GM21515 (cell line): ENCODE measurements at regions not wholly inside any gene's neighbourhood (a gene's known extent, or its start where the extent isn't known, plus 50 kb on each side); places are given as distances from the start of the nearest gene placed in this dataset.
"Not testable (repeated sequence)": the region's sequence is repeated elsewhere in the genome, so short reads cannot be mapped to it uniquely, and the experiment has no call there.

Experiments
- ATAC-seq: cut with Tn5 transposase; IDR thresholded peaks from one replicate; pipeline ENCODE4 v1.9.1; 2021; ENCODE audit not compliant: unreplicated experiment

DNA sequence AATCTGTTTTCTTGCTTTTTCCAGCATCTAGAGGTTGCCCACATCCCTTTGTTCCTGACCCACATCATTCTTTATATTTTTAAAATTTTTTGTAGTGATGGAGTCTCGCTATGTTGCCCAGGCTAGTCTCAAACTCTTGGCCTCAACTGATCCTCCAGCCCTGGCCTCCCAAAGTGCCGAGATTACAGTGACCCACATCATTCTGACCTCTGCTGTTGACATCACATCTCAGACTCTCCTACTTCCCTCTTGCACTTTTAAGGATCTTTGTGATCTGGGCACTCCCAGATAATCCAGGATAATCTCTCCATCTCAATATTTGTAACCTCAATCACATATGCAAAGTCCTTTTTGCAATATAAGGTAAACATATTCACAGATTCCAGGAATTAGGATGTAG lies 266.6 kb downstream of the MEX3B start:
- no peak for ATAC-seq

DNA sequence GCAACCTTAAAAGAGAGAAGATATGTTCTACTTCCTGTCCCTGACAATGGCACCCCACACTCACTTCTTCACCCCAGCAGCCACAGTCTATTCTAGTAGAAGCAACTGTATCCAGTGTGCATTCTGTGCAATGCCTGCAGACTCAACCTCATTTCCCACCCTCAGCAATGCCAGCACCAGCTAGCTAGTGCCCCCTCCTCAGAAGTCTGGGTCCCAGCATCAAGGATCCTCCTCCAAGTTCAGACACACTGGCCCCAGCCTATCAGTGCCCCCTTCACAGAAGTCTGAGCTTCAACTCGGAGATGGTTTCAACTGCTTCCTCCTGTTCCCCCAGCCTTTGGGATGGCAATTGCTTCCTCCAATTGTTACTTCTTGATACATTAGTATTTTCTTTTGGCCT lies 268.3 kb downstream of the MEX3B start:
- no peak for ATAC-seq

DNA sequence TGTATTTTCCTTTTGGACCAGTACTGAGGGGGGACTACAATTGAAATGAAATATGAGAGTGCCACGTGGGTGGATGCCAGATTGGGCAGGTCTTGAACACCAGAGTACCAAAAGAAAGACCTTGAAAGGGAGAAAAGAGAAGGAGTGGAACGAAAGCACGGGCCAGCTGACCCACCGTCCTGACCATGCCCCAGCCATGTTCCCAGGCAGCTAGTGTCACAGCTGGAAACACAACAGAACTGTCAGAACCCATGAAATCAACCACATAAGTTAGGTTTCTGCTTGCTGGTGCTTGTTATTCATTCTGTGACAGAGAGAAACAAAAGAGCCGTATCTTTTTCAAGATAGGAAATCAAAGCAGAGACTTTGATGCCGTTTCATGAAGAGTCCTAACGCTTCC lies 268.8 kb downstream of the MEX3B start:
- ATAC-seq = no peak

DNA sequence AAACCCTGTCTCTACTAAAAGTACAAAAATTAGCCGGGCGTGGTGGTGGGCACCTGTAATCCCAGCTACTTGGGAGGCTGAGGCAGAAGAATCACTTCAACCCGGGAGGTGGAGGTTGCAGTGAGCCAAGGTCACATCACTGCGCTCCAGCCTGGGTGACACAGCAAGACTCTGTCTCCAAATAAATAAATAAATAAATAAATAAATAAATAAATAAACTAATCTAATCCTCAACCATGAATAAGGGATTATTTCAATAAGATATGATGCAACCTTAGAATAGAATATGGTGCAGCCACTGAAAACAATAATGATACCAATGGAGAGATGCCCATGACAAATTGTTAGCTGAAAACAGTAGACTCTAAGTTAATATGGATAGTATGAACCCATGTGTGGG lies 270.0 kb downstream of the MEX3B start:
- not testable (repeated sequence) for ATAC-seq

DNA sequence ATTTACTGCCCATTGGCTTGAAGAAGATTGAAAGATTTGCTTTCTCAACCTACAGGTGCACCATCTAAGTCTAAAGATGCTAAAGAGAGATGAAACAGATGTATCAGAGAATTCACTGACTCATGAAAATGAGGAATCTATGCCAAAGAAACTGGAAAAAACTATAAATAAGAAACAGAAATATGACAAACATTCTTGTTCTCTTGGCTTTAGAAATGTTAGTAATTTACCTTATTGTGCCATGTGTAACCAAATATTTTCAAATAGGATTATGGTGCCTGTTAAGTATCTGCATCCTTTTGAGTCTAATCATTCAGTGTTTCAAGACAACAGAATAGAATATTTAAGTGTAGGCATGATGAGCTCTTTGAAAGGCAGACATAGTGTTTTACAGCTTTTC lies 271.5 kb downstream of the MEX3B start:
- ATAC-seq = no peak

GRCh38 chr15:81768773-81769172 lies 277.0 kb downstream of the MEX3B start:
- no peak for ATAC-seq

GRCh38 chr15:81766829-81767475 lies 278.9 kb downstream of the MEX3B start:
- ATAC-seq = no peak

DNA sequence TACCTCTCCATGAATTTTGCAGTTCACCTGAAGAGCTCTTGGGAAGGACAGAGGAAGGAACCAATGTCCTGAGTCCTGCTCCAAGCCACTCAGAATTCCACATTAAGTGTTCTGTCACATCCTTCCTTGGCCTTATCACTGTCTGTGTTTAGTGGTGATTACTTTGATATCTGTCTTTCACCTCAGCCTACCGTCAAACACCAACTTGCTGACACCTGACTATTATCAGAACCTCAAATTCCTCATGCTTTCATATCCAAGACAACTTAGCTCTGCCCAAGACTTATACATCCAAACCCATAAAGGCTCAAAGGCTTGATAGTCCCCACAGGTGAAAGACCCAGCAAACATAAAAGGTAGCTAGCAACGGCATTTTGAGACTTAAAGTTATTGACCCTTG lies 280.0 kb downstream of the MEX3B start:
- no peak for ATAC-seq

DNA sequence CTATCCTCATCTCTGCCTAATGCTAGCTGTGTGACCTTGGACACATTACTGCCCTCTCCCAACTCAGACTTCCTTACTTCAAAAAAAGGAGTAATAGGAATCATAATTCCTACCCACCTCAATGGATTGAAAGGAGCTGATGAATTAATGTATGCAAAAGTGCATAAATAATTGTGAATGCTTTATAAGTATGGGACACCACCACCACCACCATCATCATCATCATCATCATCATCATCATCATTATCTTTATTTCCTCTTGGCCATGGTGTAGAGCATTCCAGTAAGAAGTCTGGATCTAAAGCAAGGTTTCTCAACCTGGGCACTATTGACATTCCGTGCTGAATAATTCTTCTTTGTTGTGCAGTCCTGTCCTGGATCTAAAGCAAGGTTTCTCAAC lies 282.5 kb downstream of the MEX3B start:
- ATAC-seq = no peak

GRCh38 chr15:81760686-81761085 lies 285.1 kb downstream of the MEX3B start:
- no peak for ATAC-seq

- no peak for ATAC-seq
Observed at GRCh38 chr15:81758818-81759284, 287.0 kb downstream of the MEX3B start.

DNA sequence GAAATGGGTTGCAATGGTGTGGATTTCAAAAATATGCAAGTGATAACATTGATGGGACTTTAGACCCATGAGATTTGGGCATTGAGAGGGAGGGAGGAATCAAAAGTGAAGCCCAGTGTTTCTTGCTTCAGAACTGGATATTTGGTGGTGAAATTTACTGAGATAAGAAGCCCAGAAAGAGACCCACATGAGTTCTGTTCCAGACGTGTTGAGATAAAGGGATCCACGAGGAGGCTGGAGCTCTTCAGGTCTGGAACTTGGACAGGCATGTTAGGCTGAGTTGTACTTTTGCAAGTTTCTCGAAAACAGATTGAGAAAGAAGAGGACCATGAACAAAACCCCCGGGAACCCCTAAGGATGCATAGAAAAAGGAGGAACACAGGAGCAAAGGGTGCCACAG lies 290.2 kb downstream of the MEX3B start:
- no peak for ATAC-seq

DNA sequence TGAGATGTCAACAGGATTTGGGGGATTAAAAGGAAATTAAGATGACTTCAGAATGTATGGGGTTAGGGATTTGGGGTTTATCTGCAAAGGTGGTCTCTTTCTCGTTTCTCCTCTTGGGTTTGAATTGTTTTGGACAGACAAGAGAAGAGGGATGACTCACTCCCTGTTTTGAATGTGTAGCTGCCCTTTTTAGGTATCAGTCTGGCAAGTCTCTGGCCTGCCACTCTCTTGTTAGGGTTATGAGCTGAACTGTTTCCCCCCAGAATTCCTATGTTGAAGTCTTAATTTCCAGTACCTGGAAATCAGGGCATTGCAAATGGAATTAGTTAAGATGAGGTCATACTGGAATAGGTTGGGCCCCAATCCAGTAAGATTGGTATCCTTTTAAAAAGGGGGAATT lies 291.7 kb downstream of the MEX3B start:
- no peak for ATAC-seq

GRCh38 chr15:81752974-81753373 lies 292.8 kb downstream of the MEX3B start:
- no peak for ATAC-seq

- ATAC-seq = no peak
Observed at GRCh38 chr15:81752546-81752942, 293.3 kb downstream of the MEX3B start.

- no peak for ATAC-seq
Observed at GRCh38 chr15:81751816-81752545, 293.8 kb downstream of the MEX3B start.

DNA sequence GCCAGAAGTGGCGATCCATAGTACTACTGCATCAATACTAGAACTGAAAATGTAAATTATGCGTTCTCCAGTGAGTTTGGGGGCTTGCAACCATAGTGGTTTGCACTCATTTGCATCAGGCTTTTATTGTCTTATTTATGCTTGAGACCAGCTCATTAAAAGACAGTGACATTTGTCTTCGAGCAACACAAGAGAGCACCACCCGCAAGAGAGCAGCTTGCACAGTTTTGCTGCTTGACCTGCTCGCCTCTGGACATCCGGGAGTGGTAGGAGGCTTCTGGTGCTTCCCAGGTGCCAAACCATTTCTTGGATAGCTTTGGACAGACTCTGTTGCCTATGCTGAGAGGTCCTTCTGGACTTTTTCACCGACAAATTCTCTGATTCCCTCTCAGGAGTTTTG lies 294.6 kb downstream of the MEX3B start:
- no peak for ATAC-seq

DNA sequence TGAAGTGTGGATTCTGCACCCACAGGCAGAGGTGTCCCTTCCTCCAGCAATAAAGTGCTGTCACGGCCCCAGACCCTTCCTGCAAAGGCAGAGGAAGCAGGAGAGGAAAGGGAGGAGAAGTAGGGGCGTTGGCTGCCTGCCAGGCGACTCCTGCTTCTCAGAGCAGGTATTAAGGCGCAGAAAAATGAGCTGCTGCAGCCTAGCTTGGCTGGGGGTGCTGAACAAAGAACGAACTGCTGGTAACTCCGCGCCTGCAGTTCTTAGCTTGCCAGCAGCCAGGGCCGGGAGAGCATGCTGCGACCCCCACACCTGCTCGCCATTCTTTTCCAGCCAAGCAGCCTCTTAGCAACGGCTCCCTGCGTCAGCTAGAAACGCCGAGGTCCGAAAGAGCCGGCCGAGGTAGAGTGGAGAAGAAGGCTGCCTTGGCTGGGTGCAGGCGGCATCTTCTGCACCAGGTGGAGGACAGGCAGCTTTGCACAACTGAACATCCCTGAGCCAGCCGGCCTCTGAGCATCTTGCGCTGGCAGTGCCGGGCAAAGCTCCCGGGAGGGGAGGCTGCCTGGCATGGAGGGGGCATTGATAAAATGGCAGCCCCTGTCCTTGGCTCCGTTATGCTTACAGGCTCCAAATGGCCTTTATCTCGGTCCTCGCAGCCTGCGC lies 296.0 kb downstream of the MEX3B start:
- ATAC-seq = no peak

- ATAC-seq = no peak
Observed at GRCh38 chr15:81747482-81747881, 298.3 kb downstream of the MEX3B start.

GRCh38 chr15:81747026-81747425 lies 298.8 kb downstream of the MEX3B start:
- ATAC-seq = no peak

GRCh38 chr15:81744364-81744763 lies 301.5 kb downstream of the MEX3B start:
- ATAC-seq = no peak

- no peak for ATAC-seq
Observed at GRCh38 chr15:81740416-81740815, 305.4 kb downstream of the MEX3B start.
